GM23338 (cell line): ENCODE measurements at regions not wholly inside any gene's neighbourhood (a gene's known extent, or its start where the extent isn't known, plus 50 kb on each side); places are given as distances from the start of the nearest gene placed in this dataset.

ENCODE experiments used
- ATAC-seq: fragments of 200-7000 bp; cut with Tn5 transposase; 3 replicates; pipeline ENCODE4 v1.9.1; 2020
- DNase-seq: peaks from one replicate; pipeline ENCODE4 v3.0.0-alpha.2; 2015; ENCODE audit warnings: low spot score
- H2AFZ ChIP-seq: fragments of 200-600 bp; sonication (generic); 2 replicates; pipeline ENCODE4 v1.8.0; 2016; ENCODE audit warnings: antibody characterized with exemption, mild to moderate bottlenecking, moderate library complexity
- H3F3A ChIP-seq: fragments of 200-600 bp; sonication (generic); replicated peaks from 2 replicates; pipeline ENCODE4 v1.8.0; 2017; ENCODE audit warnings: antibody characterized with exemption, mixed run types, low read depth
- H3K27ac ChIP-seq: fragments of 200-600 bp; sonication (generic); 2 replicates; pipeline ENCODE4 v1.6.1; 2016; ENCODE audit warnings: low read depth
- H3K27me3 ChIP-seq: fragments of 200-600 bp; sonication (generic); 2 replicates; pipeline ENCODE4 v1.8.0; 2016; ENCODE audit warnings: mild to moderate bottlenecking, mixed run types, moderate library complexity; ENCODE audit not compliant: insufficient read depth
- H3K36me3 ChIP-seq: fragments of 200-600 bp; sonication (generic); 2 replicates; pipeline ENCODE4 v1.8.0; 2016; ENCODE audit warnings: mild to moderate bottlenecking; ENCODE audit not compliant: insufficient read depth
- H3K4me1 ChIP-seq: fragments of 200-600 bp; sonication (generic); 2 replicates; pipeline ENCODE4 v1.8.0; 2016; ENCODE audit warnings: mild to moderate bottlenecking, moderate library complexity; ENCODE audit not compliant: insufficient read depth
- H3K4me2 ChIP-seq: fragments of 200-600 bp; sonication (generic); 2 replicates; pipeline ENCODE4 v1.7.1; 2017; ENCODE audit warnings: mixed run types
- H3K4me3 ChIP-seq: fragments of 200-600 bp; sonication (generic); 2 replicates; pipeline ENCODE4 v1.6.1; 2016; ENCODE audit warnings: mixed run types
- H3K79me2 ChIP-seq: fragments of 200-600 bp; sonication (generic); replicated peaks from 2 replicates; pipeline ENCODE4 v1.8.0; 2017; ENCODE audit warnings: mild to moderate bottlenecking; ENCODE audit not compliant: insufficient read depth
- H3K9me2 ChIP-seq: fragments of 200-600 bp; sonication (generic); 2 replicates; pipeline ENCODE4 v1.8.0; 2017; ENCODE audit not compliant: insufficient read depth
- H4K20me1 ChIP-seq: fragments of 200-600 bp; sonication (generic); replicated peaks from 2 replicates; pipeline ENCODE4 v1.8.0; 2017; ENCODE audit warnings: mild to moderate bottlenecking; ENCODE audit not compliant: insufficient read depth
- H3K27ac Mint-ChIP-seq: 2 replicates; pipeline ENCODE4 v1.8.0; 2020; ENCODE audit warnings: inconsistent platforms, mild to moderate bottlenecking, moderate library complexity, mixed read lengths
- H3K27me3 Mint-ChIP-seq: 3 replicates; pipeline ENCODE4 v1.8.0; 2022; ENCODE audit warnings: low read depth, mild to moderate bottlenecking, moderate library complexity, mixed read lengths, inconsistent platforms; ENCODE audit not compliant: insufficient read depth, poor library complexity
- H3K36me3 Mint-ChIP-seq: 3 replicates; pipeline ENCODE4 v1.8.0; 2021; ENCODE audit warnings: low read depth, mild to moderate bottlenecking, inconsistent platforms, moderate library complexity, mixed read lengths
- H3K4me1 Mint-ChIP-seq: 3 replicates; pipeline ENCODE4 v1.8.0; 2020; ENCODE audit warnings: mild to moderate bottlenecking, inconsistent platforms, mixed read lengths
- H3K4me3 Mint-ChIP-seq: 3 replicates; pipeline ENCODE4 v1.8.0; 2021; ENCODE audit warnings: moderate library complexity, mild to moderate bottlenecking, inconsistent platforms, mixed read lengths
- H3K9me3 Mint-ChIP-seq: 3 replicates; pipeline ENCODE4 v1.8.0; 2020; ENCODE audit warnings: moderate library complexity, mild to moderate bottlenecking, inconsistent platforms, mixed read lengths
- CREB1 ChIP-seq: fragments of 250-450 bp; sonication (Bioruptor Pico); IDR thresholded peaks from 2 replicates; pipeline ENCODE4 v1.5.0; 2020; ENCODE audit warnings: low read depth, mild to moderate bottlenecking, moderate library complexity
- CTCF ChIP-seq, 2 experiments: fragments of 200-600 bp in 1 of 2; sonication (generic) in 1 of 2; conservative IDR thresholded peaks; 2 replicates each; pipeline versions ENCODE4 v1.5.1 to v1.6.1; 2016 to 2017; ENCODE audit warnings: antibody characterized with exemption in 2 of 2, low read depth in 2 of 2, mild to moderate bottlenecking in 2 of 2, moderate library complexity in 1 of 2
- ETS1 ChIP-seq: IDR thresholded peaks from 2 replicates; pipeline ENCODE4 v1.6.1; 2016; ENCODE audit warnings: antibody characterized with exemption
- EZH2 ChIP-seq: fragments of 200-600 bp; sonication (generic); IDR thresholded peaks from one replicate; pipeline ENCODE4 v1.8.0; 2017; ENCODE audit warnings: antibody characterized with exemption, mild to moderate bottlenecking, low read depth; ENCODE audit not compliant: unreplicated experiment
- EZH2phosphoT487 ChIP-seq: fragments of 200-600 bp; sonication (generic); IDR thresholded peaks from one replicate; pipeline ENCODE4 v1.8.1; 2018; ENCODE audit warnings: antibody characterized with exemption; ENCODE audit not compliant: unreplicated experiment
- JUNB ChIP-seq: IDR thresholded peaks from one replicate; pipeline ENCODE4 v1.6.1; 2016; ENCODE audit warnings: antibody characterized with exemption; ENCODE audit not compliant: unreplicated experiment
- NANOG ChIP-seq: IDR thresholded peaks from 2 replicates; pipeline ENCODE4 v1.6.1; 2016; ENCODE audit warnings: antibody characterized with exemption, borderline replicate concordance
- POLR2AphosphoS5 ChIP-seq: IDR thresholded peaks from 2 replicates; pipeline ENCODE4 v1.6.1; 2016; ENCODE audit warnings: antibody characterized with exemption, low read depth
- REST ChIP-seq: IDR thresholded peaks from one replicate; pipeline ENCODE4 v1.6.1; 2018; ENCODE audit warnings: antibody characterized with exemption; ENCODE audit not compliant: unreplicated experiment
- STAT1 ChIP-seq: IDR thresholded peaks from one replicate; pipeline ENCODE4 v1.6.1; 2016; ENCODE audit warnings: antibody characterized with exemption; ENCODE audit not compliant: unreplicated experiment
- ZNF114 ChIP-seq: fragments of 250-450 bp; sonication (Bioruptor Pico); IDR thresholded peaks from 2 replicates; pipeline ENCODE4 v1.5.0; 2020; ENCODE audit warnings: mild to moderate bottlenecking, moderate library complexity
- ZNF331 ChIP-seq: fragments of 250-450 bp; sonication (Bioruptor Pico); IDR thresholded peaks from 2 replicates; pipeline ENCODE4 v1.5.0; 2020; ENCODE audit warnings: low read depth, mild to moderate bottlenecking, moderate library complexity
- ZNF462 ChIP-seq: fragments of 250-450 bp; sonication (Bioruptor Pico); IDR thresholded peaks from 2 replicates; pipeline ENCODE4 v1.5.0; 2020; ENCODE audit warnings: mild to moderate bottlenecking, moderate library complexity

- no peaks in the 10 kb centered on the region for H3F3A ChIP-seq
- no peak overlapping the region for H3K4me2 ChIP-seq
- H3K27ac ChIP-seq, result no peak overlapping the region
- no peaks in the 10 kb centered on the region for H3K9me2 ChIP-seq
- Mint-ChIP-seq H3K4me1 (no peaks in the 10 kb centered on the region), H3K9me3 (no peaks in the 10 kb centered on the region), H3K36me3 (no peaks in the 10 kb centered on the region), H3K27ac (no peak overlapping the region), H3K4me3 (no peak overlapping the region), H3K27me3 (no peaks in the 10 kb centered on the region)
- no peaks in the 10 kb centered on the region for H3K4me1 ChIP-seq
- no peaks in the 10 kb centered on the region for H3K27me3 ChIP-seq
- TF ChIP-seq REST (no peak), POLR2AphosphoS5 (no peak), EZH2 (no peak), ETS1 (no peak), CTCF (conservative IDR thresholded peaks at IDR 0.05; ENCODE audit: low read depth in 2 of 2) (no peak), ZNF462 (no peak), EZH2phosphoT487 (no peak), NANOG (no peak), STAT1 (no peak), ZNF331 (no peak), ZNF114 (no peak), JUNB (no peak), CREB1 (CRISPR knock-in tag) (no peak)
- H2AFZ ChIP-seq, result no peak overlapping the region
- H3K36me3 ChIP-seq, result no peaks in the 10 kb centered on the region
- ATAC-seq, result no peak
- no peaks in the 10 kb centered on the region for H4K20me1 ChIP-seq
- H3K79me2 ChIP-seq, result no peaks in the 10 kb centered on the region
- H3K4me3 ChIP-seq, result no peak overlapping the region
- no peak for DNase-seq
These were observed 221.0 kb upstream of the GPRIN3 start for GRCh38 chr4:89528526-89529133.
